Esophagus squamous epithelium (tissue), 5 donors: ENCODE measurements at regions not wholly inside any gene's neighbourhood (a gene's known extent, or its start where the extent isn't known, plus 50 kb on each side); places are given as distances from the start of the nearest gene placed in this dataset.
"Not testable (repeated sequence)": the region's sequence is repeated elsewhere in the genome, so short reads cannot be mapped to it uniquely, and the experiment has no call there.

Experiments
- DNase-seq: peaks from one replicate; lab custom pipeline; 2025; lab: John Stamatoyannopoulos, UW
- H3K27ac ChIP-seq, 4 donors: fragments of 200-600 bp; sonication (generic); one replicate each; pipeline ENCODE4 v1.5.1; 2016 to 2019; ENCODE audit warnings: mild to moderate bottlenecking in 1 of 4
- H3K27me3 ChIP-seq, 4 donors: fragments of 200-600 bp; sonication (generic); 1 replicate in 3 of 4; 2 replicates in 1 of 4; pipeline versions ENCODE4 v1.5.1 to v1.6.0; 2017 to 2021; ENCODE audit warnings: antibody characterized with exemption in 1 of 4
- H3K36me3 ChIP-seq, 3 donors: fragments of 200-600 bp; sonication (generic); one replicate each; pipeline ENCODE4 v1.5.1; 2016 to 2019
- H3K4me1 ChIP-seq, 3 donors: fragments of 200-600 bp; sonication (generic); one replicate each; pipeline ENCODE4 v1.5.1; 2017 to 2019
- H3K4me3 ChIP-seq, 4 donors: fragments of 200-600 bp; sonication (generic); 1 replicate in 3 of 4; 2 replicates in 1 of 4; pipeline ENCODE4 v1.5.1; 2016 to 2019; ENCODE audit warnings: mild to moderate bottlenecking in 2 of 4, moderate library complexity in 1 of 4
- H3K9me3 ChIP-seq, 3 donors: fragments of 200-600 bp; sonication (generic); one replicate each; pipeline ENCODE4 v1.5.1; 2016 to 2019
- POLR2A ChIP-seq, 4 donors: fragments of 450-650 bp; IDR thresholded peaks; one replicate each; pipeline ENCODE4 v1.6.1; 2017; ENCODE audit warnings: antibody characterized with exemption in 4 of 4, mild to moderate bottlenecking in 4 of 4, moderate library complexity in 3 of 4
- WGBS, 2 donors: methylation state at CpG; one replicate each; pipeline ENCODE4 v1.1.5; 2018; 5-methylcytosine and 5-hydroxymethylcytosine counted together
- intact Hi-C: fragments of 100-400 bp; cut with DNase I; formaldehyde crosslinking; loops from one replicate; pipeline ENCODE4 v1.15.0; 2022
- TF ChIP-seq, protein P1 (sequence below), 6 experiments: fragments of 450-650 bp in 4 of 6; fragments of 200-600 bp in 2 of 6; sonication (generic) in 2 of 6; IDR thresholded peaks; one replicate each; pipeline ENCODE4 v1.5.1; 2016 to 2019; ENCODE audit warnings: antibody characterized with exemption in 6 of 6, mild to moderate bottlenecking in 4 of 6, moderate library complexity in 4 of 6
- donor health status: DM: yes; HTN: yes; CAD: no.

DNA sequence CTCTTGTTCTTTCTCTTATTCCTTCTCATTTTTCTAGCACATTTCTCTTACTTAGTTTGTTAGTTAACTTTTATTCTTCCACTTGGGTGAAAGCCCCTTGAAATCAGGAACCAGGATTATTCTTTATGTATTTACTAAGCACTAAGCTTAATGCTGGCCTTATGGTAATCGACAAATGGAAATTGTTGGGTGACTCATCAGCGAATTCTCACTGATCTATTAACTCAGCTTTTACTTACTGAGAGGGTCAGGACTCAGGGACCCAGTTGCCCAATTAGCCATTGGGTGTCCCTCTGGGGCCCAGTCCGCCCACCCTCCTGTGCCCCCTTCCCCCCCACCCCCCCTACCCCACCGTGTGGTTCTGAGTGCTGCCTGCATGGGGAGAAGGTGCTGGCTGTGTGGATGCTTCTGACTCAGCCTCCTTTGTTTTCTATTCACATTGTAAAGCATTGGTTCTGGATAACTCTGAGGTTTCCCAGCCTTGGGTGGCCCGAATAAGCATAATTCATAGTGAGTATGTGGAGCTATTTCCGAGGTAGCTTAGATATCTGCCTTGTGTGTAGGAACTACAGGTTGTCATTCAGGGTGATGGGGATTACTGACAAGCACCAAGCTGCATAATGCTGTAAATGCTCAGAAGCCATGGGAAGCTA, 240.9 kb downstream of the FGF9 start:
- Histone ChIP-seq H3K27ac (no peak overlapping the region), H3K4me1 (peaks cover 0 to 18% (median 0%) of the 10 kb centered on the region in 3 donors), H3K4me3 (no peak overlapping the region), H3K36me3 (no peaks in the 10 kb centered on the region), H3K9me3 (no peaks in the 10 kb centered on the region), H3K27me3 (no peaks in the 10 kb centered on the region)
- TF ChIP-seq, protein P1, sequence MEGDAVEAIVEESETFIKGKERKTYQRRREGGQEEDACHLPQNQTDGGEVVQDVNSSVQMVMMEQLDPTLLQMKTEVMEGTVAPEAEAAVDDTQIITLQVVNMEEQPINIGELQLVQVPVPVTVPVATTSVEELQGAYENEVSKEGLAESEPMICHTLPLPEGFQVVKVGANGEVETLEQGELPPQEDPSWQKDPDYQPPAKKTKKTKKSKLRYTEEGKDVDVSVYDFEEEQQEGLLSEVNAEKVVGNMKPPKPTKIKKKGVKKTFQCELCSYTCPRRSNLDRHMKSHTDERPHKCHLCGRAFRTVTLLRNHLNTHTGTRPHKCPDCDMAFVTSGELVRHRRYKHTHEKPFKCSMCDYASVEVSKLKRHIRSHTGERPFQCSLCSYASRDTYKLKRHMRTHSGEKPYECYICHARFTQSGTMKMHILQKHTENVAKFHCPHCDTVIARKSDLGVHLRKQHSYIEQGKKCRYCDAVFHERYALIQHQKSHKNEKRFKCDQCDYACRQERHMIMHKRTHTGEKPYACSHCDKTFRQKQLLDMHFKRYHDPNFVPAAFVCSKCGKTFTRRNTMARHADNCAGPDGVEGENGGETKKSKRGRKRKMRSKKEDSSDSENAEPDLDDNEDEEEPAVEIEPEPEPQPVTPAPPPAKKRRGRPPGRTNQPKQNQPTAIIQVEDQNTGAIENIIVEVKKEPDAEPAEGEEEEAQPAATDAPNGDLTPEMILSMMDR (IDR thresholded peaks at IDR 0.05) = no peak
- no peak for TF ChIP-seq POLR2A (IDR thresholded peaks at IDR 0.05)
- intact Hi-C loops = no loop called here
- 36 to 47% methylated on average over 4 to 5 of the region's 6 CpGs for WGBS, 2 donors
- no peak for DNase-seq

DNA sequence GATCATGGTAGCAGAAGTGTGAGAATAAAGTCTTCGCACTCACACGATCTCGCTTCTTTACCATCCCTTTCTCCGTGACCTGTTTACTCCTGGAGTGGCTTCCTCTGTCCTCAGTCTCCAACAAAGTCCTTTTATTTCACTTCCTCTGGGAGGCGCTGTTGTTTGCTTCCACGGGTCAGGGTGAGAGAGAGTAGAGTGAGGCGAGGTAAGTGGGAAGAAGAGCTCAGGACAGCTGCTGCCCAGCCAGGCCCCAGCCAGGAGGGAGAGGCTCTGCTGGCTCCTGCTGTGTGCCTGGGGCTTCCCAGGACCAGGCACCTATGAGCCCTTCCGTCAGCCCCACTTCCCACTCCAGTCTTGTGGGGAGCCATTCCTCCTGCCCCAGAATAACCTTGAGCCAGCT, 242.1 kb downstream of the FGF9 start:
- H3K4me1 ChIP-seq = peaks cover 0 to 18% (median 0%) of the 10 kb centered on the region in 3 donors
- no peaks in the 10 kb centered on the region for H3K9me3 ChIP-seq
- TF ChIP-seq POLR2A (IDR thresholded peaks at IDR 0.05) = no peak
- TF ChIP-seq, protein P1 (IDR thresholded peaks at IDR 0.05) = no peak
- intact Hi-C loops = no loop called here
- 70 to 93% methylated on average over 5 to 8 of the region's 8 CpGs for WGBS, 2 donors
- no peaks in the 10 kb centered on the region for H3K27me3 ChIP-seq
- no peaks in the 10 kb centered on the region for H3K36me3 ChIP-seq
- no peak overlapping the region for H3K4me3 ChIP-seq
- no peak overlapping the region for H3K27ac ChIP-seq
- DNase-seq = no peak

DNA sequence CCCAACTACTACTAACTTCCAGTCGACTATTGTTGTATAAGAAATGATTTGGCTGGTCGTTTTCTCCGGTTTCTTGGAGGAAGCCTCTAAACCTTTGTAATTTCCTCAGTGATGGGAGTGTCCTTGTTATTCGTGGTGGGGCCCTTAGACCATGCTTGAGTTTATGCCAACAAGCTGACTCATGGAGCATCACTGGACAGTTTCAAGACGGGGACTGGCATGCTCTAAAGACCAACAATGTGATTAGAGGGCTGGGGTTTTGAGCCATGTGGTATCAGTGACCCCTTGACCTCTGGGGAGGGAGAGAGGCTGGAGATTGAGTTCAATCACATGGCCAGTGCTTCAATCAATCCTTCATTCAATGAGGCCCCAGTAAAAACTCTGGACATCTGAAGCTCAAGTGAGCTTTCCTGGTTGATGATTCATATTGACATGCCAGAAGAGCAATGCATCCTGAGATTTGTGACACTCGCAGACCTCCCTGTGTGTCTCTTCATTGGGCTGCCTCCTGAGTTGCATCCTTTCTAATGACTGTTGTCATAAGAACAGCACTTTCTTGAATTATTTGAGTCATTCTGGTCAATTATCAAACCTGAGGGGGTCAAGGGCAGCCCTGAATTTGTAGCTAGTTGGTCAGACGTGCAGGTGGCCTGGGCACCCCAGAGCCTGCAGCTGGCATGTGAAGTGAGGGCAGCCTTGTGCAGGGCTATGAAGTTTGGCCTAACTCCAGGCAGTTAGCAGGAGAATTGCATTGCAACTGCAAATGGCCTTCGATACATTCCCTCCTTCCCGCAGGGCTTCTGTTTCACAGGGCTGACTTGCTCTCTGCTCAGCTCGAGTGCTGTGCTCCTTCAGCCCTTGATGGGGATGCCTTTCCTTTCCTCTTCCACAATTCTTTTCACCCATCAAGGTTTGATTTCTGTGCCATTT, 246.5 kb downstream of the FGF9 start:
- Histone ChIP-seq H3K9me3 (no peaks in the 10 kb centered on the region), H3K4me1 (peaks cover 0 to 7% (median 0%) of the 10 kb centered on the region in 3 donors), H3K36me3 (no peaks in the 10 kb centered on the region), H3K4me3 (no peak overlapping the region), H3K27me3 (no peaks in the 10 kb centered on the region), H3K27ac (no peak overlapping the region)
- intact Hi-C loops = no loop called here
- TF ChIP-seq POLR2A (IDR thresholded peaks at IDR 0.05) = no peak
- TF ChIP-seq, protein P1 (IDR thresholded peaks at IDR 0.05) = no peak
- no peak for DNase-seq
- 72 to 76% methylated on average over 9 to 10 of the region's 10 CpGs for WGBS, 2 donors

DNA sequence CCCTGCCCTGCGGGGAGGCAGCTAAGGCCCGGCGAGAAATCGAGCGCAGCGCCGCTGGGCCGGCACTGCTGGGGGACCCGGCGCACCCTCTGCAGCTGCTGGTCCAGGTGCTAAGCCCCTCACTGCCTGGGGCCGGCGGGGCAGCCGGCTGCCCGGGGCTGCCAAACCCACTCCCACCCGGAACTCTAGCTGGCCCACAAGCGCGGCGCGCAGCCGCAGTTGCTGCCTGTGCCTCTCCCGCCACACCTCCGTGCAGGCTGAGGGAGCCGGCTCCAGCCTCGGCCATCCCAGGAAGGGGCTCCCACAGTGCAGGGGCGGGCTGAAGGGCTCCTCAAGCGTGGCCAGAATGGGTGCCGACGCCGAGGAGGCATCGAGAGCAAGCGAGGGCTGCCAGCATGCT, 249.9 kb downstream of the FGF9 start:
- WGBS, 2 donors = 92 to 95% methylated on average over 6 to 15 of the region's 31 CpGs
- H3K4me3 ChIP-seq, H3K9me3 ChIP-seq, H3K4me1 ChIP-seq, H3K36me3 ChIP-seq, intact Hi-C loops, DNase-seq, H3K27ac ChIP-seq, H3K27me3 ChIP-seq: not testable (repeated sequence)

DNA sequence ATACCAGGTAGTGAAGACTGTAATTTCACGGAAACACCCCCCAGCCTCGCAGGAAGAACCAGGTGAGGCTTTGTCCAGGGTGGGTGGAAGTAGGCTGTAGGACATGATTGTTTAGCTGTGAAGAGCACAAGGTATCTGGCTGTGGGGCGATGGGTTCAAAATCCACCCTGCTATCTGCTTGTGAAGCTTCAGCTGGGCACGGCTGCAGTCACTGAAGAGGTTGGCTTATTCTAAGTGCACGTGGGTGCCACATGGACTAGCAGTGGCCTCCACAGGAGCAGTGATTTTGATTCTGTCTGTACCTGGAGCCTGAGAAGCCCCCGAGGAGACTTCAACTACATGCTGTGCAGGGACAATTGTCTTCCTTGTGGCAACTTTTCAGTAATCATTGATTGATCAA, 254.1 kb downstream of the FGF9 start:
- 80 to 89% methylated on average over 5 to 6 of the region's 6 CpGs for WGBS, 2 donors

More for the DNA sequence above, 254.1 kb downstream of the FGF9 start:
- Histone ChIP-seq H3K27ac (no peak overlapping the region), H3K27me3 (no peaks in the 10 kb centered on the region), H3K36me3 (no peaks in the 10 kb centered on the region), H3K9me3 (no peaks in the 10 kb centered on the region), H3K4me3 (no peak overlapping the region), H3K4me1 (no peaks in the 10 kb centered on the region)
- no peak for TF ChIP-seq POLR2A (IDR thresholded peaks at IDR 0.05)
- TF ChIP-seq, protein P1 (IDR thresholded peaks at IDR 0.05) = no peak
- no peak for DNase-seq
- intact Hi-C loops = no loop called here
